ENCODE measurements at regions not wholly inside any gene's neighbourhood (a gene's known extent, or its start where the extent isn't known, plus 50 kb on each side); places are given as distances from the start of the nearest gene placed in this dataset.

DNA sequence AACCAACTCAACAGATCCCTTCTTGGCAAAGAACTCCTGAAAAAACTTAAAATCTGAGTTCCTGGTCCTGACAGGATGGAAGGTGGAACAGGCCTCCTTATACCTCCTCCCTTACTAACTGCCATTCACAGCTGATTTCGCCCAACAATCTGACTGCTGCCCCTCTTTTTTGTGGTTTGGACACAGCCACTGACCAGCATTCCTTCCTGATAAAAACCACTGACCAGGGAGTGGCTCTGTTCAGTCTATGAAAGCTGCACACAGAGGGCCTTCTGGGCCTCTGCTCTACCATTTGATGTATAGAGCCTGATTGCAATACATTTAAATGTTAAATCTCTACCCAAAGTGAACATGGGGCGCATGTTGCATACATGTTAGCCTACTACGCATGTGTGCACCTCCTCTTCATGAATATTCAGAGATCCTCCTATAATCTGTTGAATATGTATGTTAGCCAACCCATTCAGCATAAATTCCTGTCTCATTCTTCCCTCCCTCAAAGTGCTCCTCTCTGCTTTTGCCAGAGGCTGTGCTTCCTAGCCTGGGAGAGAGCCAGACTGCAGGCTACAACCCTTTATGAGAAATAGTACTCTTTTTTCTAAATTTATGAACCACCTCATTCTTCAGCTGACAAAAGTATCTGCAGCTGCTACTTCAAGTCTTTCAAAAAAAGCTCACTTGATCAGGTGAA, 93.7 kb upstream of the MRPS30 start:
- Histone ChIP-seq H3K36me3 (ENCODE audit: control insufficient read depth, insufficient read depth, low read length) (no peaks in the 10 kb centered on the region), H2AK9ac (replicated peaks; ENCODE audit: low read depth, low read length, poor library complexity) (no peak overlapping the region), H2AFZ (replicated peaks; ENCODE audit: low read length, poor library complexity) (no peak overlapping the region), H4K91ac (ENCODE audit: insufficient read depth, low read depth, low read length) (no peak overlapping the region), H4K8ac (ENCODE audit: low read depth in 2 of 2, low read length in 2 of 2) (no peak overlapping the region), H3K4ac (ENCODE audit: low read depth, low read length) (no peak overlapping the region), H3K27ac (ENCODE audit: insufficient read depth, low read length) (no peak overlapping the region), H3K79me1 (ENCODE audit: low read depth in 1 of 2, low read length in 2 of 2) (no peaks in the 10 kb centered on the region), H3K9ac (ENCODE audit: low read depth, low read length) (no peak overlapping the region), H2BK5ac (ENCODE audit: low read depth, low read length, poor library complexity, severe bottlenecking) (no peak overlapping the region), H3K14ac (replicated peaks; ENCODE audit: low read depth, low read length) (no peak overlapping the region), H3K4me3 (ENCODE audit: insufficient read depth, low read depth, low read length) (no peak overlapping the region), H3K9me1 (ENCODE audit: insufficient read depth, low read length) (no peaks in the 10 kb centered on the region), H3K56ac (ENCODE audit: extremely low read depth, insufficient read depth, low read length) (no peak overlapping the region), H2BK20ac (ENCODE audit: low read depth, low read length) (no peak overlapping the region), H3K4me1 (ENCODE audit: control insufficient read depth, insufficient read depth, low read length) (no peaks in the 10 kb centered on the region), H3K27me3 (ENCODE audit: control insufficient read depth, insufficient read depth, low read length) (no peaks in the 10 kb centered on the region), H3K18ac (ENCODE audit: low read depth, low read length) (no peak overlapping the region), H2BK15ac (ENCODE audit: low read depth, low read length) (no peak overlapping the region), H4K5ac (ENCODE audit: low read depth, low read length) (no peak overlapping the region), H2BK120ac (ENCODE audit: low read depth, low read length) (no peak overlapping the region), H2AK5ac (ENCODE audit: low read depth, low read length) (no peak overlapping the region), H3K4me2 (ENCODE audit: low read depth, low read length) (no peak overlapping the region), H3K23ac (ENCODE audit: low read depth, low read length) (no peak overlapping the region), H4K20me1 (ENCODE audit: insufficient read depth, low read length) (no peaks in the 10 kb centered on the region), H3K9me3 (ENCODE audit: control insufficient read depth, insufficient read depth, low read length) (no peaks in the 10 kb centered on the region)
- ATAC-seq (ENCODE audit: low read depth) = no peak
- no peak for DNase-seq
- no TSS peak for BruUV-seq (replicated peaks)
- intact Hi-C loops (cut with micrococcal nuclease) = no loop called here
- no CpG with 5 or more reads among the region's 3 CpGs for WGBS, 2 experiments (ENCODE audit: extremely low coverage in 2 of 2, insufficient read length in 1 of 2)
- ChIA-PET POLR2A (ENCODE audit: unreplicated experiment) (no interaction called here), CTCF (no interaction called here)
- dilution Hi-C loops (cut with HindIII; ENCODE audit: low sequenced_read_pairs, unreplicated experiment) = no loop called here
- TF ChIP-seq RCOR1 (IDR thresholded peaks at IDR 0.05; ENCODE audit: insufficient replicate concordance, low read length) = no peak
- TF ChIP-seq CHD1 (IDR thresholded peaks at IDR 0.05; ENCODE audit: low read depth, low read length) = no peak
- no peak for TF ChIP-seq RFX5 (IDR thresholded peaks at IDR 0.05; ENCODE audit: low read depth, low read length)
- TF ChIP-seq MAFK (IDR thresholded peaks at IDR 0.05; ENCODE audit: low read depth, low read length) = no peak
- TF ChIP-seq FOS (IDR thresholded peaks at IDR 0.05; ENCODE audit: low read depth, low read length) = no peak
- TF ChIP-seq MAZ (IDR thresholded peaks at IDR 0.05; ENCODE audit: borderline replicate concordance, low read depth, low read length) = no peak
- no peak for TF ChIP-seq SMC3 (IDR thresholded peaks at IDR 0.05; ENCODE audit: low read depth, low read length)
- TF ChIP-seq MXI1 (IDR thresholded peaks at IDR 0.05; ENCODE audit: borderline replicate concordance, low read depth, low read length) = no peak
- TF ChIP-seq, protein P1, sequence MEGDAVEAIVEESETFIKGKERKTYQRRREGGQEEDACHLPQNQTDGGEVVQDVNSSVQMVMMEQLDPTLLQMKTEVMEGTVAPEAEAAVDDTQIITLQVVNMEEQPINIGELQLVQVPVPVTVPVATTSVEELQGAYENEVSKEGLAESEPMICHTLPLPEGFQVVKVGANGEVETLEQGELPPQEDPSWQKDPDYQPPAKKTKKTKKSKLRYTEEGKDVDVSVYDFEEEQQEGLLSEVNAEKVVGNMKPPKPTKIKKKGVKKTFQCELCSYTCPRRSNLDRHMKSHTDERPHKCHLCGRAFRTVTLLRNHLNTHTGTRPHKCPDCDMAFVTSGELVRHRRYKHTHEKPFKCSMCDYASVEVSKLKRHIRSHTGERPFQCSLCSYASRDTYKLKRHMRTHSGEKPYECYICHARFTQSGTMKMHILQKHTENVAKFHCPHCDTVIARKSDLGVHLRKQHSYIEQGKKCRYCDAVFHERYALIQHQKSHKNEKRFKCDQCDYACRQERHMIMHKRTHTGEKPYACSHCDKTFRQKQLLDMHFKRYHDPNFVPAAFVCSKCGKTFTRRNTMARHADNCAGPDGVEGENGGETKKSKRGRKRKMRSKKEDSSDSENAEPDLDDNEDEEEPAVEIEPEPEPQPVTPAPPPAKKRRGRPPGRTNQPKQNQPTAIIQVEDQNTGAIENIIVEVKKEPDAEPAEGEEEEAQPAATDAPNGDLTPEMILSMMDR (conservative IDR thresholded peaks at IDR 0.05; ENCODE audit: low read depth, low read length) = no peak
- TF ChIP-seq, protein P2, sequence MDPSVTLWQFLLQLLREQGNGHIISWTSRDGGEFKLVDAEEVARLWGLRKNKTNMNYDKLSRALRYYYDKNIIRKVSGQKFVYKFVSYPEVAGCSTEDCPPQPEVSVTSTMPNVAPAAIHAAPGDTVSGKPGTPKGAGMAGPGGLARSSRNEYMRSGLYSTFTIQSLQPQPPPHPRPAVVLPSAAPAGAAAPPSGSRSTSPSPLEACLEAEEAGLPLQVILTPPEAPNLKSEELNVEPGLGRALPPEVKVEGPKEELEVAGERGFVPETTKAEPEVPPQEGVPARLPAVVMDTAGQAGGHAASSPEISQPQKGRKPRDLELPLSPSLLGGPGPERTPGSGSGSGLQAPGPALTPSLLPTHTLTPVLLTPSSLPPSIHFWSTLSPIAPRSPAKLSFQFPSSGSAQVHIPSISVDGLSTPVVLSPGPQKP (IDR thresholded peaks at IDR 0.05; ENCODE audit: borderline replicate concordance, low read depth, low read length) = no peak
- TF ChIP-seq POLR2A (IDR thresholded peaks at IDR 0.05; ENCODE audit: low read depth, low read length) = no peak
- no peak for TF ChIP-seq RAD21 (IDR thresholded peaks at IDR 0.05; ENCODE audit: low read length)
- no peak for TF ChIP-seq CEBPB (IDR thresholded peaks at IDR 0.05; ENCODE audit: low read depth, low read length)
- TF ChIP-seq, protein P3, sequence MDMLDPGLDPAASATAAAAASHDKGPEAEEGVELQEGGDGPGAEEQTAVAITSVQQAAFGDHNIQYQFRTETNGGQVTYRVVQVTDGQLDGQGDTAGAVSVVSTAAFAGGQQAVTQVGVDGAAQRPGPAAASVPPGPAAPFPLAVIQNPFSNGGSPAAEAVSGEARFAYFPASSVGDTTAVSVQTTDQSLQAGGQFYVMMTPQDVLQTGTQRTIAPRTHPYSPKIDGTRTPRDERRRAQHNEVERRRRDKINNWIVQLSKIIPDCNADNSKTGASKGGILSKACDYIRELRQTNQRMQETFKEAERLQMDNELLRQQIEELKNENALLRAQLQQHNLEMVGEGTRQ (IDR thresholded peaks at IDR 0.05; ENCODE audit: low read depth, low read length) = no peak
- TF ChIP-seq BHLHE40 (IDR thresholded peaks at IDR 0.05; ENCODE audit: low read depth, low read length) = no peak
- TF ChIP-seq NFE2L2 (IDR thresholded peaks at IDR 0.05; ENCODE audit: low read depth, low read length) = no peak
- in situ Hi-C loops (cut with MboI; ENCODE audit: low sequenced_read_pairs) = no loop called here

All from IMR-90 (cell line).